Cardiac muscle cell (in vitro differentiated cells and primary cell): ENCODE measurements at regions not wholly inside any gene's neighbourhood (a gene's known extent, or its start where the extent isn't known, plus 50 kb on each side); places are given as distances from the start of the nearest gene placed in this dataset.

ENCODE experiments used
- DNase-seq, 2 donors: peaks; one replicate each; pipeline versions ENCODE4 v3.0.0 to v3.0.0-alpha.2; 2010 to 2017; ENCODE audit warnings: low read depth in 1 of 2, low spot score in 1 of 2
- H3K27ac ChIP-seq: fragments of 200-600 bp; sonication (generic); 2 replicates; pipeline ENCODE4 v1.5.1; 2016
- H3K27me3 ChIP-seq: fragments of 200-600 bp; sonication (generic); 2 replicates; pipeline ENCODE4 v1.6.0; 2016; ENCODE audit warnings: control low read depth
- H3K36me3 ChIP-seq: fragments of 200-600 bp; sonication (generic); 2 replicates; pipeline ENCODE4 v1.5.1; 2016; ENCODE audit warnings: control low read depth
- H3K4me1 ChIP-seq: fragments of 200-600 bp; sonication (generic); 2 replicates; pipeline ENCODE4 v1.8.1; 2017; ENCODE audit warnings: low read depth, mild to moderate bottlenecking, mixed run types
- H3K4me3 ChIP-seq: fragments of 200-600 bp; sonication (generic); 2 replicates; pipeline ENCODE4 v1.5.1; 2016; ENCODE audit warnings: mild to moderate bottlenecking
- H3K9me3 ChIP-seq: fragments of 200-600 bp; sonication (generic); 2 replicates; pipeline ENCODE4 v1.5.1; 2017; ENCODE audit warnings: low read depth, mild to moderate bottlenecking, control low read depth
- TF ChIP-seq, protein P1 (sequence below): IDR thresholded peaks from 2 replicates; pipeline ENCODE4 v1.5.1; 2012; ENCODE audit warnings: low read depth, mild to moderate bottlenecking, low read length

DNA sequence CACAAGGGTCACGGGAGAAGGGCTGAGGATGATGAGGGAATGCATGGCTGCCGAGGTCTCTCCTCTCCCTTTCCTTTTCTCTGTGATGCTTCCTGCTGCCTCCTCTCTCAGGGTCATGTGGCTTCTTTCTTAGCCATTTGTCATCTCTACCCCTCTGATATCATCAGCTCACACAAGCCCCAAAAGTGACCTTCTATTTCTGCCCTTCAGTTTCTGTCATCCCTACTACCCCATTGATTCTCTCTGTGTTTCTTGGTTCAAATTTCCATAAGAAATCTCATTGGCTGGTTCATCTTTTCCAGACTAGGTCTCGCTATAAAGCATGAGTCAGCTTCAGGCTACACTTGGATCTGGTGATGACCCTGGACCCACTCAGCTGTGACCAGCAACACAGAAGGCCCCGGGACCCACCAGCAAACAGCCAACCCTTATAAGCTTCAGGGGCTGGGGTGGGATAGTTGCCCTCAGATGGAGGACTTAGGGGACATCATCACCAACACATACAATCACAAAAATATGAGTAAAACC, 284.3 kb downstream of the SKAP2 start:
- TF ChIP-seq, protein P1, sequence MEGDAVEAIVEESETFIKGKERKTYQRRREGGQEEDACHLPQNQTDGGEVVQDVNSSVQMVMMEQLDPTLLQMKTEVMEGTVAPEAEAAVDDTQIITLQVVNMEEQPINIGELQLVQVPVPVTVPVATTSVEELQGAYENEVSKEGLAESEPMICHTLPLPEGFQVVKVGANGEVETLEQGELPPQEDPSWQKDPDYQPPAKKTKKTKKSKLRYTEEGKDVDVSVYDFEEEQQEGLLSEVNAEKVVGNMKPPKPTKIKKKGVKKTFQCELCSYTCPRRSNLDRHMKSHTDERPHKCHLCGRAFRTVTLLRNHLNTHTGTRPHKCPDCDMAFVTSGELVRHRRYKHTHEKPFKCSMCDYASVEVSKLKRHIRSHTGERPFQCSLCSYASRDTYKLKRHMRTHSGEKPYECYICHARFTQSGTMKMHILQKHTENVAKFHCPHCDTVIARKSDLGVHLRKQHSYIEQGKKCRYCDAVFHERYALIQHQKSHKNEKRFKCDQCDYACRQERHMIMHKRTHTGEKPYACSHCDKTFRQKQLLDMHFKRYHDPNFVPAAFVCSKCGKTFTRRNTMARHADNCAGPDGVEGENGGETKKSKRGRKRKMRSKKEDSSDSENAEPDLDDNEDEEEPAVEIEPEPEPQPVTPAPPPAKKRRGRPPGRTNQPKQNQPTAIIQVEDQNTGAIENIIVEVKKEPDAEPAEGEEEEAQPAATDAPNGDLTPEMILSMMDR = no peak

GRCh38 chr7:26580711-26581110, 283.7 kb downstream of the SKAP2 start:
- H3K9me3 ChIP-seq = no peaks in the 10 kb centered on the region
- H3K27me3 ChIP-seq = no peaks in the 10 kb centered on the region
- TF ChIP-seq, protein P1 = no peak
- H3K4me1 ChIP-seq = no peaks in the 10 kb centered on the region
- no peak for DNase-seq
- H3K27ac ChIP-seq = no peak overlapping the region
- no peaks in the 10 kb centered on the region for H3K36me3 ChIP-seq
- H3K4me3 ChIP-seq = no peak overlapping the region

More for the DNA sequence above, 284.3 kb downstream of the SKAP2 start:
- Histone ChIP-seq H3K4me1 (no peaks in the 10 kb centered on the region), H3K27ac (no peak overlapping the region), H3K4me3 (no peak overlapping the region), H3K9me3 (no peaks in the 10 kb centered on the region), H3K36me3 (no peaks in the 10 kb centered on the region), H3K27me3 (no peaks in the 10 kb centered on the region)
- DNase-seq = no peak

GRCh38 chr7:26583094-26583648, 281.2 kb downstream of the SKAP2 start:
- Histone ChIP-seq H3K9me3 (no peaks in the 10 kb centered on the region), H3K36me3 (no peaks in the 10 kb centered on the region), H3K4me1 (no peaks in the 10 kb centered on the region), H3K4me3 (no peak overlapping the region), H3K27me3 (no peaks in the 10 kb centered on the region), H3K27ac (no peak overlapping the region)
- DNase-seq = no peak
- TF ChIP-seq, protein P1 = no peak

DNA sequence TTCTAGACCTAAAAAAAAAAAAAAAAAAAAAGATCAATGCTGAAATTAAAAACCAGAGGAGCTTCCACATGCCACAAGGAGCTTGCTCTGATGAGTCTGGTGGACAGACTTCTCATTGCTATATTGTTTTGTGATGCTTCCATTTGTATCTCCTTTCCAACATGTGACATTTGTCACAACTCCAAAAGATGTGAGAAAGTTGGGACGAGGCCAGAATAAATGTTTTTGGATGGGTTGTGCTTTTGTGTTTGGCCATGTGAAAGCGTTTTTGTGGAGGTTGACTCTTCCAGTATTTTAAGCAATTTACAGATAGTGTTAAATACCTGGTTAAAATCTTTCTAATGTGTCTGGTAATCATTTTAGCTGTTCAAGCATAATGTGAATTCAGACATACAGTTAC, 280.1 kb downstream of the SKAP2 start:
- TF ChIP-seq, protein P1 = no peak
- no peak for DNase-seq

GRCh38 chr7:26584987-26585665, 279.3 kb downstream of the SKAP2 start:
- TF ChIP-seq, protein P1 = no peak
- no peak overlapping the region for H3K4me3 ChIP-seq

More for the DNA sequence above, 280.1 kb downstream of the SKAP2 start:
- H3K4me1 ChIP-seq = no peaks in the 10 kb centered on the region
- no peaks in the 10 kb centered on the region for H3K9me3 ChIP-seq
- H3K27ac ChIP-seq = no peak overlapping the region
- no peak overlapping the region for H3K4me3 ChIP-seq
- no peaks in the 10 kb centered on the region for H3K27me3 ChIP-seq
- H3K36me3 ChIP-seq = no peaks in the 10 kb centered on the region

More at GRCh38 chr7:26584987-26585665, 279.3 kb downstream of the SKAP2 start:
- DNase-seq = no peak
- Histone ChIP-seq H3K4me1 (no peaks in the 10 kb centered on the region), H3K36me3 (no peaks in the 10 kb centered on the region), H3K27ac (no peak overlapping the region), H3K9me3 (no peaks in the 10 kb centered on the region), H3K27me3 (no peaks in the 10 kb centered on the region)
